HG02798 (cell line): ENCODE measurements at regions not wholly inside any gene's neighbourhood (a gene's known extent, or its start where the extent isn't known, plus 50 kb on each side); places are given as distances from the start of the nearest gene placed in this dataset.
"Not testable (repeated sequence)": the region's sequence is repeated elsewhere in the genome, so short reads cannot be mapped to it uniquely, and the experiment has no call there.

Source experiments
- ATAC-seq: cut with Tn5 transposase; IDR thresholded peaks from one replicate; pipeline ENCODE4 v1.9.1; 2021; ENCODE audit warnings: mild to moderate bottlenecking; ENCODE audit not compliant: unreplicated experiment, poor library complexity

GRCh38 chr6:16041327-16041726 is 87.6 kb upstream of the MYLIP start:
- ATAC-seq: no peak

GRCh38 chr6:16040628-16040974 is 88.3 kb upstream of the MYLIP start:
- no peak for ATAC-seq

- ATAC-seq: not testable (repeated sequence)
Observed at GRCh38 chr6:16039892-16040627, 88.8 kb upstream of the MYLIP start.

- no peak for ATAC-seq
Observed at GRCh38 chr6:16038938-16039337, 89.9 kb upstream of the MYLIP start.

- no peak for ATAC-seq
Observed at GRCh38 chr6:16035488-16036080, 93.3 kb upstream of the MYLIP start.

- no peak for ATAC-seq
Observed at GRCh38 chr6:16033214-16033613, 95.7 kb upstream of the MYLIP start.

- ATAC-seq: no peak
Observed at GRCh38 chr6:16031278-16031981, 97.5 kb upstream of the MYLIP start.

- no peak for ATAC-seq
Observed at GRCh38 chr6:16028966-16029365, 99.9 kb upstream of the MYLIP start.

GRCh38 chr6:16020259-16020658 is 108.6 kb upstream of the MYLIP start:
- ATAC-seq: no peak

GRCh38 chr6:16019462-16019861 is 109.4 kb upstream of the MYLIP start:
- no peak for ATAC-seq

- no peak for ATAC-seq
Observed at GRCh38 chr6:16018626-16019025, 110.3 kb upstream of the MYLIP start.

GRCh38 chr6:16014325-16014724 is 114.6 kb upstream of the MYLIP start:
- not testable (repeated sequence) for ATAC-seq

GRCh38 chr6:16007146-16007545 is 121.7 kb upstream of the MYLIP start:
- no peak for ATAC-seq

GRCh38 chr6:16006681-16007080 is 122.2 kb upstream of the MYLIP start:
- ATAC-seq: no peak

GRCh38 chr6:16004934-16005679 is 123.8 kb upstream of the MYLIP start:
- no peak for ATAC-seq

- no peak for ATAC-seq
Observed at GRCh38 chr6:16003197-16003491, 125.7 kb upstream of the MYLIP start.

GRCh38 chr6:16002332-16003196 is 126.3 kb upstream of the MYLIP start:
- ATAC-seq: no peak

GRCh38 chr6:16001158-16001557 is 127.7 kb upstream of the MYLIP start:
- no peak for ATAC-seq

- ATAC-seq: no peak
Observed at GRCh38 chr6:15999201-15999600, 129.7 kb upstream of the MYLIP start.
